ENCODE measurements at regions not wholly inside any gene's neighbourhood (a gene's known extent, or its start where the extent isn't known, plus 50 kb on each side); places are given as distances from the start of the nearest gene placed in this dataset.

DNA sequence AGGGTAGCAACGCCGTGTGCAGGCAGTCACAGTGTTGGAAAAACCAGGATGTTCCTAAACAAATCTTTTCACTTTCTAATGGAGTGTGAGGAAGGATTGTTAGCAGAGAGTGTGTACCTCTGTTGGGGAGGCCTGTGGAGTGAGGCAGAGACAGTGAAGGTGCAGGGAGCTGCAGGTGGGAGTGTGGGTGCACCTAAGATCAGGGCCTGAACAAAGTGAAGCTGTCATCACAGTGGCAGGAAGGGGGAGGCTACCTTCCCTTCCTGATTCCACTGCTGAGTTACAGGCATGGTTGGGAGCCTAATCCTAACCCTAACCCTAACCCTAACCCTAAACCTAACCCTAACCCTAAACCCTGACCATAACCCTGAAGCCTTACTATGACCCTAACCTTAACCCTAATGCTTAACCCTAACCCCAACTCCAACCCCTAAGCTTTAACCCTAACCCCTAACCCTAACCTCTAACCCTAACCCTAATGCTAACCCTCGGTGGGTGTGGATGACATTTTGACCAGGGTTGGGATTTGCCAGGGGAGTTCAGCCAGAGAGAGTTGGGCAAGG, 158.8 kb upstream of the KLF6 start:
- Histone ChIP-seq H3K23me2 (ENCODE audit: insufficient read length, low read depth, low read length, poor library complexity, severe bottlenecking) (no peaks in the 10 kb centered on the region), H4K20me1 (ENCODE audit: control insufficient read depth, insufficient read depth, insufficient read length) (no peaks in the 10 kb centered on the region), H3K9ac (ENCODE audit: extremely low read depth, insufficient read length, low read length) (no peak overlapping the region), H3K9me3 (ENCODE audit: control insufficient read depth, low read depth, low read length) (no peaks in the 10 kb centered on the region), H3K27me3 (ENCODE audit: insufficient read depth, low read length) (no peaks in the 10 kb centered on the region), H3K79me1 (ENCODE audit: insufficient read depth, low read depth, low read length, poor library complexity, severe bottlenecking) (no peaks in the 10 kb centered on the region), H3K56ac (ENCODE audit: insufficient read length, low read depth, low read length) (no peak overlapping the region), H2BK20ac (ENCODE audit: low read depth, low read length, poor library complexity, severe bottlenecking) (no peak overlapping the region), H3K18ac (ENCODE audit: insufficient read length, low read depth, low read length) (no peak overlapping the region), H4K5ac (ENCODE audit: insufficient read length, low read depth, low read length) (no peak overlapping the region), H3K4me2 (ENCODE audit: insufficient read depth, insufficient read length, low read length) (no peak overlapping the region), H2AK5ac (ENCODE audit: insufficient read length, low read length) (no peak overlapping the region), H3K14ac (ENCODE audit: insufficient read depth, low read length) (no peak overlapping the region), H2BK12ac (ENCODE audit: insufficient read length, low read depth, low read length) (no peak overlapping the region), H3K23ac (ENCODE audit: insufficient read length, low read depth, low read length) (no peak overlapping the region), H2BK5ac (ENCODE audit: insufficient read length, low read length) (no peak overlapping the region), H3K79me2 (ENCODE audit: insufficient read depth, low read length) (no peaks in the 10 kb centered on the region), H4K8ac (replicated peaks; ENCODE audit: insufficient read length, low read depth, low read length) (no peak overlapping the region), H4K91ac (ENCODE audit: insufficient read length, low read depth, low read length) (no peak overlapping the region), H3K27ac (ENCODE audit: insufficient read length, low read depth, low read length) (no peak overlapping the region), H2BK15ac (ENCODE audit: low read depth, low read length) (no peak overlapping the region), H3T11ph (ENCODE audit: low read length) (no peak overlapping the region), H3K4me1 (ENCODE audit: insufficient read depth, low read length) (no peaks in the 10 kb centered on the region), H2AFZ (ENCODE audit: low read length) (no peak overlapping the region), H2BK120ac (ENCODE audit: low read depth, low read length, poor library complexity, severe bottlenecking) (no peak overlapping the region), H3K4ac (ENCODE audit: low read depth, low read length) (no peak overlapping the region)
- no peaks in the 10 kb centered on the region; a peak in 1 of 5 replicates for H3K9me3 Mint-ChIP-seq
- no peak for DNase-seq
- WGBS (ENCODE audit: extremely low coverage, insufficient read length, low lambda C conversion rate), result no CpG with 5 or more reads among the region's 3 CpGs
- H3K27ac Mint-ChIP-seq, result no peak overlapping the region
- H3K4me3 Mint-ChIP-seq, result no peak overlapping the region
- H3K36me3 Mint-ChIP-seq (ENCODE audit: insufficient read depth in 1 of 3, low read depth in 3 of 3), result no peaks in the 10 kb centered on the region; a peak in 1 of 7 replicates
- H3K4me1 Mint-ChIP-seq, result peaks cover 7 to 18% of the 10 kb centered on the region in 2 experiments
- TF ChIP-seq, protein P1, sequence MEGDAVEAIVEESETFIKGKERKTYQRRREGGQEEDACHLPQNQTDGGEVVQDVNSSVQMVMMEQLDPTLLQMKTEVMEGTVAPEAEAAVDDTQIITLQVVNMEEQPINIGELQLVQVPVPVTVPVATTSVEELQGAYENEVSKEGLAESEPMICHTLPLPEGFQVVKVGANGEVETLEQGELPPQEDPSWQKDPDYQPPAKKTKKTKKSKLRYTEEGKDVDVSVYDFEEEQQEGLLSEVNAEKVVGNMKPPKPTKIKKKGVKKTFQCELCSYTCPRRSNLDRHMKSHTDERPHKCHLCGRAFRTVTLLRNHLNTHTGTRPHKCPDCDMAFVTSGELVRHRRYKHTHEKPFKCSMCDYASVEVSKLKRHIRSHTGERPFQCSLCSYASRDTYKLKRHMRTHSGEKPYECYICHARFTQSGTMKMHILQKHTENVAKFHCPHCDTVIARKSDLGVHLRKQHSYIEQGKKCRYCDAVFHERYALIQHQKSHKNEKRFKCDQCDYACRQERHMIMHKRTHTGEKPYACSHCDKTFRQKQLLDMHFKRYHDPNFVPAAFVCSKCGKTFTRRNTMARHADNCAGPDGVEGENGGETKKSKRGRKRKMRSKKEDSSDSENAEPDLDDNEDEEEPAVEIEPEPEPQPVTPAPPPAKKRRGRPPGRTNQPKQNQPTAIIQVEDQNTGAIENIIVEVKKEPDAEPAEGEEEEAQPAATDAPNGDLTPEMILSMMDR (conservative IDR thresholded peaks at IDR 0.05), result no peak
- H3K27me3 Mint-ChIP-seq (ENCODE audit: low read depth), result no peaks in the 10 kb centered on the region; the same call in 1 of the 2 replicates
